Uterus (tissue), 3 donors: ENCODE measurements at regions not wholly inside any gene's neighbourhood (a gene's known extent, or its start where the extent isn't known, plus 50 kb on each side); places are given as distances from the start of the nearest gene placed in this dataset.

Experiments
- DNase-seq, 2 donors: peaks; one replicate each; pipeline ENCODE4 v3.0.0-alpha.2; 2019 to 2020
- H3K27ac ChIP-seq, 2 donors: fragments of 200-600 bp; sonication (generic); 1 replicate in 1 of 2; 2 replicates in 1 of 2; pipeline ENCODE4 v1.5.1; 2016 to 2018
- H3K27me3 ChIP-seq, 2 donors: fragments of 200-600 bp; sonication (generic); one replicate each; pipeline ENCODE4 v1.5.1; 2018 to 2019; ENCODE audit warnings: control low read depth in 1 of 2
- H3K36me3 ChIP-seq, 2 donors: fragments of 200-600 bp; sonication (generic); one replicate each; pipeline ENCODE4 v1.5.1; 2019; ENCODE audit warnings: control low read depth in 1 of 2
- H3K4me1 ChIP-seq, 2 donors: fragments of 200-600 bp; sonication (generic); one replicate each; pipeline ENCODE4 v1.5.1; 2018 to 2019; ENCODE audit warnings: control low read depth in 1 of 2
- H3K4me3 ChIP-seq, 2 donors: fragments of 200-600 bp; sonication (generic); 1 replicate in 1 of 2; 2 replicates in 1 of 2; pipeline ENCODE4 v1.5.1; 2018 to 2019; ENCODE audit warnings: mild to moderate bottlenecking in 1 of 2
- H3K9me3 ChIP-seq, 2 donors: fragments of 200-600 bp; sonication (generic); one replicate each; pipeline ENCODE4 v1.5.1; 2019; ENCODE audit warnings: control low read depth in 1 of 2
- CTCF ChIP-seq, 4 experiments: fragments of 200-600 bp in 2 of 4; fragments of 450-650 bp in 2 of 4; sonication (generic) in 2 of 4; IDR thresholded peaks; one replicate each; pipeline ENCODE4 v1.5.1; 2016 to 2019; ENCODE audit warnings: antibody characterized with exemption in 4 of 4, mild to moderate bottlenecking in 2 of 4, moderate library complexity in 1 of 4
- POLR2A ChIP-seq, 2 donors: fragments of 450-650 bp; IDR thresholded peaks; one replicate each; pipeline ENCODE4 v1.6.1; 2016; ENCODE audit warnings: antibody characterized with exemption in 2 of 2, mild to moderate bottlenecking in 1 of 2, moderate library complexity in 1 of 2
- intact Hi-C: fragments of 100-400 bp; cut with DNase I; formaldehyde crosslinking; loops from one replicate; pipeline ENCODE4 v1.15.1; 2023; ENCODE audit warnings: low total_unique reads
- donor health status: DM: yes; HTN: yes; CAD: no.

GRCh38 chr10:113435881-113436280, 117.0 kb upstream of the HABP2 start:
- TF ChIP-seq POLR2A (IDR thresholded peaks at IDR 0.05) = no peak
- TF ChIP-seq CTCF (IDR thresholded peaks at IDR 0.05) = no peak
- Histone ChIP-seq H3K9me3 (no peaks in the 10 kb centered on the region), H3K4me3 (no peak overlapping the region), H3K36me3 (no peaks in the 10 kb centered on the region), H3K4me1 (no peaks in the 10 kb centered on the region), H3K27ac (no peak overlapping the region), H3K27me3 (no peaks in the 10 kb centered on the region)
- intact Hi-C loops = no loop called here
- no peak for DNase-seq

GRCh38 chr10:113436851-113437250, 116.0 kb upstream of the HABP2 start:
- no peaks in the 10 kb centered on the region for H3K36me3 ChIP-seq
- DNase-seq = no peak

GRCh38 chr10:113438652-113439051, 114.2 kb upstream of the HABP2 start:
- Histone ChIP-seq H3K36me3 (no peaks in the 10 kb centered on the region), H3K27me3 (no peaks in the 10 kb centered on the region), H3K27ac (no peak overlapping the region), H3K4me3 (no peak overlapping the region), H3K4me1 (no peaks in the 10 kb centered on the region), H3K9me3 (no peaks in the 10 kb centered on the region)
- no peak for DNase-seq
- no peak for TF ChIP-seq CTCF (IDR thresholded peaks at IDR 0.05)
- TF ChIP-seq POLR2A (IDR thresholded peaks at IDR 0.05) = no peak
- intact Hi-C loops = no loop called here

More at GRCh38 chr10:113436851-113437250, 116.0 kb upstream of the HABP2 start:
- no peak for TF ChIP-seq CTCF (IDR thresholded peaks at IDR 0.05)
- H3K27me3 ChIP-seq = no peaks in the 10 kb centered on the region
- H3K4me3 ChIP-seq = no peak overlapping the region
- H3K27ac ChIP-seq = no peak overlapping the region
- no peaks in the 10 kb centered on the region for H3K9me3 ChIP-seq
- H3K4me1 ChIP-seq = no peaks in the 10 kb centered on the region
- intact Hi-C loops = no loop called here

- TF ChIP-seq POLR2A (IDR thresholded peaks at IDR 0.05) = no peak
- no peak for TF ChIP-seq CTCF (IDR thresholded peaks at IDR 0.05)
- Histone ChIP-seq H3K36me3 (no peaks in the 10 kb centered on the region), H3K9me3 (no peaks in the 10 kb centered on the region), H3K4me3 (no peak overlapping the region), H3K27me3 (no peaks in the 10 kb centered on the region), H3K4me1 (no peaks in the 10 kb centered on the region), H3K27ac (no peak overlapping the region)
- intact Hi-C loops = no loop called here
- no peak for DNase-seq
Observed at GRCh38 chr10:113441220-113441619, 111.6 kb upstream of the HABP2 start.

- intact Hi-C loops = no loop called here
- Histone ChIP-seq H3K9me3 (no peaks in the 10 kb centered on the region), H3K4me3 (no peak overlapping the region), H3K27me3 (no peaks in the 10 kb centered on the region), H3K4me1 (no peaks in the 10 kb centered on the region), H3K27ac (no peak overlapping the region), H3K36me3 (no peaks in the 10 kb centered on the region)
- DNase-seq = no peak
- no peak for TF ChIP-seq CTCF (IDR thresholded peaks at IDR 0.05)
- TF ChIP-seq POLR2A (IDR thresholded peaks at IDR 0.05) = no peak
Observed at GRCh38 chr10:113441686-113442270, 111.1 kb upstream of the HABP2 start.
